ENCODE measurements at regions not wholly inside any gene's neighbourhood (a gene's known extent, or its start where the extent isn't known, plus 50 kb on each side); places are given as distances from the start of the nearest gene placed in this dataset.

- H3K36me3 ChIP-seq (ENCODE audit: control insufficient read depth in 1 of 2, insufficient read depth in 2 of 2, low read length in 2 of 2), result no peaks in the 10 kb centered on the region
- ATAC-seq (no peak), DNase-seq (ENCODE audit: low read depth, low spot score) (no peak)
- H3K9me3 ChIP-seq (ENCODE audit: control insufficient read depth in 1 of 2, insufficient read depth in 1 of 2, low read depth in 1 of 2, low read length in 2 of 2), result peaks cover 0 to 5% of the 10 kb centered on the region in 2 experiments; a peak in 1 of 4 replicates
- ChIA-PET POLR2A (no interaction called here), RAD21 (ENCODE audit: low non-redundant PET in 1 of 2, low total read pairs in 2 of 2, uncharacterized antibody in 2 of 2, unreplicated experiment in 2 of 2) (no interaction called here), CTCF (no interaction called here)
- intact Hi-C loops (cut with micrococcal nuclease), result no loop called here
- H3K4me2 ChIP-seq (ENCODE audit: low read length), result no peak overlapping the region
- no peak overlapping the region for H3K9ac ChIP-seq (ENCODE audit: low read length)
- no peaks in the 10 kb centered on the region for H3K4me1 ChIP-seq (ENCODE audit: control insufficient read depth in 1 of 2, insufficient read depth in 2 of 2, low read length in 2 of 2)
- H3K79me2 ChIP-seq (ENCODE audit: insufficient read depth, low read length), result no peaks in the 10 kb centered on the region
- no peak for TF ChIP-seq SIN3A (IDR thresholded peaks at IDR 0.05; ENCODE audit: low read depth)
- no peak for TF ChIP-seq ATF3 (IDR thresholded peaks at IDR 0.05)
- TF ChIP-seq CBX3 (IDR thresholded peaks at IDR 0.05; ENCODE audit: low read depth), result no peak
- TF ChIP-seq REST (IDR thresholded peaks at IDR 0.05; ENCODE audit: low read depth), result no peak
- TF ChIP-seq ZFX (IDR thresholded peaks at IDR 0.05), result no peak
- TF ChIP-seq ZBTB33 (IDR thresholded peaks at IDR 0.05; ENCODE audit: extremely low read depth, insufficient replicate concordance, low read length), result no peak
- TF ChIP-seq EZH2phosphoT487 (IDR thresholded peaks at IDR 0.05; ENCODE audit: borderline replicate concordance), result no peak
- no peak for TF ChIP-seq EZH2 (IDR thresholded peaks at IDR 0.05)
- TF ChIP-seq ELF1 (IDR thresholded peaks at IDR 0.05; ENCODE audit: borderline replicate concordance, low read depth), result no peak
- no peak for TF ChIP-seq FOSL1 (IDR thresholded peaks at IDR 0.05; ENCODE audit: low read depth)
- no peak for TF ChIP-seq RAD21 (IDR thresholded peaks at IDR 0.05; ENCODE audit: low read depth)
- H3K9me2 ChIP-seq (ENCODE audit: insufficient read depth), result no peaks in the 10 kb centered on the region
- no peaks in the 10 kb centered on the region for H3K27me3 ChIP-seq (ENCODE audit: insufficient read depth, low read length)
- H4K20me1 ChIP-seq (ENCODE audit: insufficient read depth), result no peaks in the 10 kb centered on the region
- no peak overlapping the region for H2AFZ ChIP-seq (ENCODE audit: low read depth, low read length, poor library complexity, severe bottlenecking)
- no peak overlapping the region for H3K27ac ChIP-seq (ENCODE audit: low read depth, low read length)
- no peak overlapping the region for H3K4me3 ChIP-seq (replicated peaks in 1 of 2; ENCODE audit: low read depth in 1 of 2, low read length in 2 of 2)
- BruUV-seq (replicated peaks), result no TSS peak
Measured at GRCh38 chr11:37957717-37958116, 1359.7 kb upstream of the RAG2 start.
